ENCODE measurements at regions not wholly inside any gene's neighbourhood (a gene's known extent, or its start where the extent isn't known, plus 50 kb on each side); places are given as distances from the start of the nearest gene placed in this dataset.

GRCh38 chr2:63676135-63676534 lies 87.4 kb downstream of the MDH1 start:
- TF ChIP-seq, protein P1, sequence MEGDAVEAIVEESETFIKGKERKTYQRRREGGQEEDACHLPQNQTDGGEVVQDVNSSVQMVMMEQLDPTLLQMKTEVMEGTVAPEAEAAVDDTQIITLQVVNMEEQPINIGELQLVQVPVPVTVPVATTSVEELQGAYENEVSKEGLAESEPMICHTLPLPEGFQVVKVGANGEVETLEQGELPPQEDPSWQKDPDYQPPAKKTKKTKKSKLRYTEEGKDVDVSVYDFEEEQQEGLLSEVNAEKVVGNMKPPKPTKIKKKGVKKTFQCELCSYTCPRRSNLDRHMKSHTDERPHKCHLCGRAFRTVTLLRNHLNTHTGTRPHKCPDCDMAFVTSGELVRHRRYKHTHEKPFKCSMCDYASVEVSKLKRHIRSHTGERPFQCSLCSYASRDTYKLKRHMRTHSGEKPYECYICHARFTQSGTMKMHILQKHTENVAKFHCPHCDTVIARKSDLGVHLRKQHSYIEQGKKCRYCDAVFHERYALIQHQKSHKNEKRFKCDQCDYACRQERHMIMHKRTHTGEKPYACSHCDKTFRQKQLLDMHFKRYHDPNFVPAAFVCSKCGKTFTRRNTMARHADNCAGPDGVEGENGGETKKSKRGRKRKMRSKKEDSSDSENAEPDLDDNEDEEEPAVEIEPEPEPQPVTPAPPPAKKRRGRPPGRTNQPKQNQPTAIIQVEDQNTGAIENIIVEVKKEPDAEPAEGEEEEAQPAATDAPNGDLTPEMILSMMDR (IDR thresholded peaks at IDR 0.05), result no peak
- no peak for TF ChIP-seq RCOR1 (IDR thresholded peaks at IDR 0.05; ENCODE audit: low read depth, low read length)
- TF ChIP-seq, protein P2, sequence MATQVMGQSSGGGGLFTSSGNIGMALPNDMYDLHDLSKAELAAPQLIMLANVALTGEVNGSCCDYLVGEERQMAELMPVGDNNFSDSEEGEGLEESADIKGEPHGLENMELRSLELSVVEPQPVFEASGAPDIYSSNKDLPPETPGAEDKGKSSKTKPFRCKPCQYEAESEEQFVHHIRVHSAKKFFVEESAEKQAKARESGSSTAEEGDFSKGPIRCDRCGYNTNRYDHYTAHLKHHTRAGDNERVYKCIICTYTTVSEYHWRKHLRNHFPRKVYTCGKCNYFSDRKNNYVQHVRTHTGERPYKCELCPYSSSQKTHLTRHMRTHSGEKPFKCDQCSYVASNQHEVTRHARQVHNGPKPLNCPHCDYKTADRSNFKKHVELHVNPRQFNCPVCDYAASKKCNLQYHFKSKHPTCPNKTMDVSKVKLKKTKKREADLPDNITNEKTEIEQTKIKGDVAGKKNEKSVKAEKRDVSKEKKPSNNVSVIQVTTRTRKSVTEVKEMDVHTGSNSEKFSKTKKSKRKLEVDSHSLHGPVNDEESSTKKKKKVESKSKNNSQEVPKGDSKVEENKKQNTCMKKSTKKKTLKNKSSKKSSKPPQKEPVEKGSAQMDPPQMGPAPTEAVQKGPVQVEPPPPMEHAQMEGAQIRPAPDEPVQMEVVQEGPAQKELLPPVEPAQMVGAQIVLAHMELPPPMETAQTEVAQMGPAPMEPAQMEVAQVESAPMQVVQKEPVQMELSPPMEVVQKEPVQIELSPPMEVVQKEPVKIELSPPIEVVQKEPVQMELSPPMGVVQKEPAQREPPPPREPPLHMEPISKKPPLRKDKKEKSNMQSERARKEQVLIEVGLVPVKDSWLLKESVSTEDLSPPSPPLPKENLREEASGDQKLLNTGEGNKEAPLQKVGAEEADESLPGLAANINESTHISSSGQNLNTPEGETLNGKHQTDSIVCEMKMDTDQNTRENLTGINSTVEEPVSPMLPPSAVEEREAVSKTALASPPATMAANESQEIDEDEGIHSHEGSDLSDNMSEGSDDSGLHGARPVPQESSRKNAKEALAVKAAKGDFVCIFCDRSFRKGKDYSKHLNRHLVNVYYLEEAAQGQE (IDR thresholded peaks at IDR 0.05), result no peak
- no peak for TF ChIP-seq PBX3 (IDR thresholded peaks at IDR 0.05)
- TF ChIP-seq ESRRA (IDR thresholded peaks at IDR 0.05; ENCODE audit: borderline replicate concordance, low read length), result no peak
- no peak for TF ChIP-seq POLR2A (IDR thresholded peaks at IDR 0.05; ENCODE audit: low read length)
